GF-D8 (cell line): ENCODE measurements at regions not wholly inside any gene's neighbourhood (a gene's known extent, or its start where the extent isn't known, plus 50 kb on each side); places are given as distances from the start of the nearest gene placed in this dataset.
A peak's percentile ranks its signal among the peaks of the same experiment; 100 is the strongest.
"Not testable (repeated sequence)": the region's sequence is repeated elsewhere in the genome, so short reads cannot be mapped to it uniquely, and the experiment has no call there.

Experiments used
- DNase-seq: peaks from one replicate; lab custom pipeline; 2025; lab: John Stamatoyannopoulos, UW

GRCh38 chr4:179272282-179272681 lies 1830.0 kb upstream of the AGA start:
- DNase-seq, result no peak

GRCh38 chr4:179278647-179279046 lies 1836.4 kb upstream of the AGA start:
- DNase-seq, result no peak

GRCh38 chr4:179285696-179286095 lies 1843.5 kb upstream of the AGA start:
- no peak for DNase-seq

- DNase-seq, result no peak
Measured at GRCh38 chr4:179291657-179292056, 1849.4 kb upstream of the AGA start.

- DNase-seq, result no peak
Measured at GRCh38 chr4:179292468-179292867, 1850.2 kb upstream of the AGA start.

GRCh38 chr4:179307297-179308136 lies 1865.3 kb upstream of the AGA start:
- no peak for DNase-seq

- DNase-seq, result no peak
Measured at GRCh38 chr4:179313823-179314222, 1871.6 kb upstream of the AGA start.

- no peak for DNase-seq
Measured at GRCh38 chr4:179325181-179325580, 1882.9 kb upstream of the AGA start.

- DNase-seq, result no peak
Measured at GRCh38 chr4:179328627-179329026, 1886.4 kb upstream of the AGA start.

- no peak for DNase-seq
Measured at GRCh38 chr4:179331362-179331761, 1889.1 kb upstream of the AGA start.

- DNase-seq, result no peak
Measured at GRCh38 chr4:179344861-179345260, 1902.6 kb upstream of the AGA start.

- no peak for DNase-seq
Measured at GRCh38 chr4:179352221-179352620, 1910.0 kb upstream of the AGA start.

- DNase-seq, result no peak
Measured at GRCh38 chr4:179353786-179354185, 1911.5 kb upstream of the AGA start.

GRCh38 chr4:179361978-179362486 lies 1919.8 kb upstream of the AGA start:
- DNase-seq, result no peak

GRCh38 chr4:179365932-179366331 lies 1923.7 kb upstream of the AGA start:
- not testable (repeated sequence) for DNase-seq

GRCh38 chr4:179372242-179372641 lies 1930.0 kb upstream of the AGA start:
- no peak for DNase-seq

- DNase-seq, result peak; percentile 8
Measured at GRCh38 chr4:179372746-179373145, 1930.5 kb upstream of the AGA start.

- DNase-seq, result not testable (repeated sequence)
Measured at GRCh38 chr4:179378847-179379246, 1936.6 kb upstream of the AGA start.

GRCh38 chr4:179392787-179393186 lies 1950.5 kb upstream of the AGA start:
- no peak for DNase-seq

- DNase-seq, result no peak
Measured at GRCh38 chr4:179398414-179398813, 1956.2 kb upstream of the AGA start.

GRCh38 chr4:179399054-179399782 lies 1957.0 kb upstream of the AGA start:
- no peak for DNase-seq

GRCh38 chr4:179415037-179415846 lies 1973.0 kb upstream of the AGA start:
- no peak for DNase-seq
